GM12878 (cell line): ENCODE measurements at regions not wholly inside any gene's neighbourhood (a gene's known extent, or its start where the extent isn't known, plus 50 kb on each side); places are given as distances from the start of the nearest gene placed in this dataset.

Experiments
- CTCF ChIP-seq, 3 experiments: IDR thresholded peaks in 2 of 3; conservative IDR thresholded peaks in 1 of 3; 2 replicates each; pipeline ENCODE4 v1.5.1; 2011; ENCODE audit warnings: low read depth in 3 of 3, low read length in 3 of 3, mild to moderate bottlenecking in 3 of 3, control low read depth in 2 of 3, moderate library complexity in 2 of 3, inconsistent platforms in 1 of 3, mixed read lengths in 1 of 3; ENCODE audit not compliant: control insufficient read depth in 2 of 3, insufficient read depth in 1 of 3; ENCODE audit errors: extremely low read depth in 1 of 3
- MAX ChIP-seq: IDR thresholded peaks from 2 replicates; pipeline ENCODE4 v1.6.1; 2012; ENCODE audit warnings: low read depth, low read length, improper control_type of control experiment
- USF2 ChIP-seq: IDR thresholded peaks from 2 replicates; pipeline ENCODE4 v1.6.1; 2011; ENCODE audit warnings: low read depth, low read length, improper control_type of control experiment, borderline replicate concordance

GRCh38 chr9:75833778-75834177, 56.7 kb upstream of the PCSK5 start:
- TF ChIP-seq CTCF (IDR thresholded peaks at IDR 0.05 in 2 of 3, conservative IDR thresholded peaks at IDR 0.05 in 1 of 3; ENCODE audit: control insufficient read depth in 2 of 3, extremely low read depth in 1 of 3, insufficient read depth in 1 of 3, low read depth in 3 of 3, low read length in 3 of 3) (no peak), USF2 (no peak), MAX (no peak)
